ENCODE measurements at regions not wholly inside any gene's neighbourhood (a gene's known extent, or its start where the extent isn't known, plus 50 kb on each side); places are given as distances from the start of the nearest gene placed in this dataset.
"Not testable (repeated sequence)": the region's sequence is repeated elsewhere in the genome, so short reads cannot be mapped to it uniquely, and the experiment has no call there.

GRCh38 chr4:86522349-86522748 lies 71.8 kb upstream of the PTPN13 start:
- ChIA-PET CTCF (interaction anchor here (0.6 to 6.6 kb wide), 14 partner anchors 9 to 381 kb away, joined by 3 to 39 read pairs (median 6); partner anchors contain the start of gene PTPN13), POLR2A (no interaction called here)
- Histone ChIP-seq H2AFZ (ENCODE audit: low read depth, low read length) (no peak overlapping the region), H3K9ac (replicated peaks; ENCODE audit: extremely low read depth, insufficient read depth, low read length) (no peak overlapping the region), H3K4me2 (ENCODE audit: insufficient read depth, low read length) (no peak overlapping the region), H4K20me1 (replicated peaks; ENCODE audit: control insufficient read depth, extremely low read depth, insufficient read depth, low read length) (no peaks in the 10 kb centered on the region), H3K27me3 (ENCODE audit: control insufficient read depth in 2 of 2, insufficient read depth in 2 of 2, low read length in 2 of 2) (peaks cover 6 to 15% of the 10 kb centered on the region in 2 experiments), H3K27ac (ENCODE audit: insufficient read depth, low read depth, low read length) (no peak overlapping the region), H3K4me3 (replicated peaks in 1 of 3; ENCODE audit: insufficient read depth in 1 of 3, low read depth in 1 of 3, low read length in 3 of 3) (no peak overlapping the region), H3K79me2 (ENCODE audit: control insufficient read depth, insufficient read depth, low read length) (no peaks in the 10 kb centered on the region), H3K36me3 (ENCODE audit: control insufficient read depth in 2 of 2, extremely low read depth in 1 of 2, insufficient read depth in 2 of 2, low read length in 2 of 2) (no peaks in the 10 kb centered on the region), H3K9me1 (replicated peaks; ENCODE audit: control insufficient read depth, extremely low read depth, insufficient read depth, low read length) (no peaks in the 10 kb centered on the region), H3K9me3 (replicated peaks; ENCODE audit: control insufficient read depth, insufficient read depth, low read length) (no peaks in the 10 kb centered on the region), H3K4me1 (ENCODE audit: control insufficient read depth, extremely low read depth, insufficient read depth, low read length) (no peaks in the 10 kb centered on the region)
- no peak for DNase-seq (ENCODE audit: low read depth, low spot score)
- TF ChIP-seq CTCF (IDR thresholded peaks at IDR 0.05; ENCODE audit: extremely low read depth in 1 of 2, insufficient read depth in 1 of 2, low read depth in 1 of 2, low read length in 2 of 2) = no peak
- BruUV-seq (replicated peaks) = no TSS peak
- no peak for FAIRE-seq
- intact Hi-C loops (cut with micrococcal nuclease) = loop anchor here (1.0 kb wide), 1 partner anchor 373 kb away; no protein-coding TSS in a partner anchor
- dilution Hi-C loops (cut with MboI; ENCODE audit: extremely low pct_ligation_motif_present, low sequenced_read_pairs) = no loop called here

DNA sequence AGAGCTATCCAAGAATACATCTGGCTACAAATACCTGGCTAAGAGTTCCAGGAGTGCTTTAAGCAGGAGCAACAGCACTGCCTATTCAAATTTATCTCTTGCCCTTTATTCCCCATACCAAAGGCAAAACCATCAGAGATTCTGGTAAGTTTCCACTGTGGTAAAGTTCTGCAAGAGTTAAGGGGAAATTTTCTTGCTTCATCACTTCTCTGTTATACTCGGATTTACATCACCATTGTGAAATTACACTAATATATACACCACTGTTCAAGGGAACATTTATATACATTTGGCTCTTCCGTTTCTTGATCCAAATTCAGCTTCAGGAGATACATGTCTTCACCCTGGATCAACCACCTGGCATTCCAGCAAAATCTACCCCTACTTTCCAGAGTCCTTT lies 70.8 kb upstream of the PTPN13 start:
- no peaks in the 10 kb centered on the region for H4K20me1 ChIP-seq (replicated peaks; ENCODE audit: control insufficient read depth, extremely low read depth, insufficient read depth, low read length)
- H3K4me2 ChIP-seq (ENCODE audit: insufficient read depth, low read length) = no peak overlapping the region
- dilution Hi-C loops (cut with MboI; ENCODE audit: extremely low pct_ligation_motif_present, low sequenced_read_pairs) = no loop called here
- intact Hi-C loops (cut with micrococcal nuclease) = no loop called here
- H3K9me1 ChIP-seq (replicated peaks; ENCODE audit: control insufficient read depth, extremely low read depth, insufficient read depth, low read length) = no peaks in the 10 kb centered on the region
- H3K4me3 ChIP-seq (replicated peaks in 1 of 3; ENCODE audit: insufficient read depth in 1 of 3, low read depth in 1 of 3, low read length in 3 of 3) = no peak overlapping the region
- H3K27me3 ChIP-seq (ENCODE audit: control insufficient read depth in 2 of 2, insufficient read depth in 2 of 2, low read length in 2 of 2) = peaks cover 6 to 15% of the 10 kb centered on the region in 2 experiments
- POLR2A ChIA-PET = no interaction called here
- no peak for DNase-seq (ENCODE audit: low read depth, low spot score)
- H3K79me2 ChIP-seq (ENCODE audit: control insufficient read depth, insufficient read depth, low read length) = no peaks in the 10 kb centered on the region
- BruUV-seq (replicated peaks) = no TSS peak
- H2AFZ ChIP-seq (ENCODE audit: low read depth, low read length) = no peak overlapping the region
- no peak overlapping the region for H3K9ac ChIP-seq (replicated peaks; ENCODE audit: extremely low read depth, insufficient read depth, low read length)
- H3K4me1 ChIP-seq (ENCODE audit: control insufficient read depth, extremely low read depth, insufficient read depth, low read length) = no peaks in the 10 kb centered on the region
- CTCF ChIA-PET = interaction anchor here (1.3 to 6.6 kb wide), 7 partner anchors 10 to 367 kb away, joined by 3 to 39 read pairs (median 6); no protein-coding TSS in a partner anchor
- no peak for FAIRE-seq
- TF ChIP-seq GATA2 (IDR thresholded peaks at IDR 0.05; ENCODE audit: insufficient read depth, insufficient read length, low read depth, low read length) = no peak
- H3K9me3 ChIP-seq (replicated peaks; ENCODE audit: control insufficient read depth, insufficient read depth, low read length) = no peaks in the 10 kb centered on the region
- no peak overlapping the region for H3K27ac ChIP-seq (ENCODE audit: insufficient read depth, low read depth, low read length)
- H3K36me3 ChIP-seq (ENCODE audit: control insufficient read depth in 2 of 2, extremely low read depth in 1 of 2, insufficient read depth in 2 of 2, low read length in 2 of 2) = no peaks in the 10 kb centered on the region

DNA sequence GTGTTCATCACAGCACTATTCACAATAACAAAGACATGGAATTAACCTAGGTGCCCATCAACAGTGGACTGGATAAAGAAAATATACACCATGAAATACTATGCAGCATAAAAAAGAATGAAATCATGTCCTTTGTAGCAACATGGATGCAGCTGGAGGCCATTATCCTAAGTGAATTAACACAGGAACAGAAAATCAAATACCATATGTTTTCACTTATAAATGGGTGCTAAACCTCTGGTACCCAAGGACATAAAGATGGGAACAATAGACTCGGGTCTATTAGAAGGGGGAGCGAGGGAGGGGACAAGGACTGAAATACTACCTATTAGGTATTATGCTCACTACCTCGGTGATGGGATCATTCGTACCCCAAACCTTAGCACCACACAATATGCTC lies 66.4 kb upstream of the PTPN13 start:
- H3K9ac ChIP-seq (replicated peaks; ENCODE audit: extremely low read depth, insufficient read depth, low read length); H3K9me3 ChIP-seq (replicated peaks; ENCODE audit: control insufficient read depth, insufficient read depth, low read length); H2AFZ ChIP-seq (ENCODE audit: low read depth, low read length); H4K20me1 ChIP-seq (replicated peaks; ENCODE audit: control insufficient read depth, extremely low read depth, insufficient read depth, low read length); POLR2A ChIA-PET; H3K4me2 ChIP-seq (ENCODE audit: insufficient read depth, low read length); H3K4me3 ChIP-seq (replicated peaks in 1 of 3; ENCODE audit: insufficient read depth in 1 of 3, low read depth in 1 of 3, low read length in 3 of 3); H3K4me1 ChIP-seq (ENCODE audit: control insufficient read depth, extremely low read depth, insufficient read depth, low read length); H3K79me2 ChIP-seq (ENCODE audit: control insufficient read depth, insufficient read depth, low read length); H3K9me1 ChIP-seq (replicated peaks; ENCODE audit: control insufficient read depth, extremely low read depth, insufficient read depth, low read length); H3K36me3 ChIP-seq (ENCODE audit: control insufficient read depth in 2 of 2, extremely low read depth in 1 of 2, insufficient read depth in 2 of 2, low read length in 2 of 2); BruUV-seq (replicated peaks); H3K27ac ChIP-seq (ENCODE audit: insufficient read depth, low read depth, low read length); CTCF ChIA-PET; FAIRE-seq; dilution Hi-C loops (cut with MboI; ENCODE audit: extremely low pct_ligation_motif_present, low sequenced_read_pairs); DNase-seq (ENCODE audit: low read depth, low spot score); intact Hi-C loops (cut with micrococcal nuclease): not testable (repeated sequence)
- H3K27me3 ChIP-seq (ENCODE audit: control insufficient read depth in 2 of 2, insufficient read depth in 2 of 2, low read length in 2 of 2) = peaks cover 11% of the 10 kb centered on the region in 2 experiments
